Anterior cingulate cortex (tissue), 58 donors: ENCODE measurements at regions not wholly inside any gene's neighbourhood (a gene's known extent, or its start where the extent isn't known, plus 50 kb on each side); places are given as distances from the start of the nearest gene placed in this dataset.
"Not testable (repeated sequence)": the region's sequence is repeated elsewhere in the genome, so short reads cannot be mapped to it uniquely, and the experiment has no call there.

Source experiments
- DNase-seq, 58 donors: peaks; one replicate each; lab custom pipeline; 2025; lab: John Stamatoyannopoulos, UW

DNA sequence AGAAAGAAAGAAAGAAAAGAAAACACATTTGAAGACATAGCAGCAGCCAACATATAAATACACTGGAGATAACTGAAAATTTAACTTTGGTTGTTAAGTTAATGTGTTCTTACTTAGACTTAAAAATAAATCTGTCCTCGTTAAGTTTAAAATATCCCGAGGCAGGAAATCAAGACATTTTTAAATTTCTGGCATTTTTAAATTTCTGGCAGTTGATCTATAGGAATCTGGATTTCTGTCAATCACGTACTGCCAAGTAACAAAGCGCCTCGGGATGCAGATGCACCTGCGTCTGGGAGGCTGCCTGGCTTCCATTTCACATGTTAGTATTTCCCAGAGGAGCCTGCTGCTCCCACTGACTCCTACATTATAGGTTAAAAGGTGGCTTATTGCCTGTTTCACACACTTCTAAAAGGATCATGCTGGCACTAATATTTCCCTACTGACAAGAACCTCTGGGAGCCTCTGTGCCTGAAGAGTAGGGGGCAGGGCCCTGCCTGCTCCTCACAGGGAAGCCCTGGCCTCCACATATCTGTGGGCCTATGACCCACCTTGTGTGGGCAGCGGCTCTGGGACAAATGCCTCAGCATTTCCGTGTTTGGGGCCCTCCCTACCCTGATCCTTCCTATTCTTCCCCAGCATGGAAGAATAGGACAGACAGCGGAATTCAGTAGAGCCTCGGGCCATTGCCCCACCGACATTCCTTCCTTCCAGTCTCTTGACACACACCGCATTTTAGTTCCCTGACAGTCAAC lies 62.8 kb upstream of the ATP12A start:
- DNase-seq = peak in 1 of 58 donors; percentile 0

DNA sequence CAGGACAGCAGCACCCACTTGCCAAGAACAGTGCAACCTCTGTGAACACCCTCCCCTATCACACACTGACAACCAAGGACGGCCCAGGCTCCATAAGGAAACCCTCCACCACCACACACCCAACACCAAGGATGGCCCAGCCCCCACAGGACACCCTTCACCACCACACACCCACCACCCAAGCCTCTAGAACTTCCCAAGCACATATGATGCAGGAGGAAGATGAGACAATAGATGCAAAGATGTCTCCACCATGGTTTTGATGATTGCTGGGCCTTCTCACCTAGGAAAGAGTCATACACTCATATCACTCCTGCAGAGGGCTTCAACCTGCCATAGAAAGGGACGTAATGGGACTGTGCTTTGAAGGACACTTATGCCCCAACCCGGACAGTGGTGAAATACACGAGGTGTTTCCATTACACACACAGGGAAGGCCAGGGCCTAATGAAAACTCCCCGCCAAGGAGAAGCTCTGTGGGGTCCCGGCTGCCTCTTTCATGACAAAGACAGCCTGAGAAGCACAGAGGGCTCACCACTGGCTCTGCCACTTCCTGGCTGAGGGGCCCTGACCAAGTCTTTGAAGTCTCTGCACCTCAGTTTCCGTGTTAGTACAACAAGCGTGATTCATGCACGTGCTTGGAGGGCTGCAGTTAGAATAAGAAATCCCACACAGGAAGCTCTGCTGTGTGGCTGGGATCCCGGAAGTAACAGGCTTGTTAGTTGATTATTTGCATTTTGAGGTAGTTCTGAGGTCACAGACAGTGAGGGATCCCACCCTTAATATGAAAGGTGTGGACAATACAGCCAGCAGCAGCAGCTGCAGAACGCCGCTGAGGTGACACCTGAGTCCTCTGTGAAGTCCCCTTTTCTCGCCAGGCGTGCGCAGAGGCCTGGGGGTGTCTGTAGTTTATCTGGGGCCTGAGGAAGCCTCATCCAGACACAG lies 61.9 kb upstream of the ATP12A start:
- no peak for DNase-seq

DNA sequence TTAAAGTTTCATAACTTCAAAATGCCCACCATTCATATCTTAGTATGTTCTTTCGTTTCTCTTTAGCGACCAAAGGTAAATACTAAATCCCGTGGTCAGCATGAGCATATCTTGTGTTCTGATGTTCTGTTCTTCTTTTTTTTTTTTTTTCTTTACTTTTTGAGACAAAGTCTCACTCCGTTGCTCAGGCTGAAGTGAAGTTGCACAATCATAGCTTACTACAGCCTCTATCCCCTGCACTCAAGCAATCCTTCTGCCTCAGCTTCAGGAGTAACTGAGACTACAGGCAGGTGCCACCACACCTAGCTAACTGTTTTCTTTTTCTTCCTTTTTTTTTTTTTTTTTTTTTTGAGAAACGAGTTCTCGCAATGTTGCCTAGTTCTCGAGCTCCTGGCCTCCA lies 60.9 kb upstream of the ATP12A start:
- DNase-seq = no peak

DNA sequence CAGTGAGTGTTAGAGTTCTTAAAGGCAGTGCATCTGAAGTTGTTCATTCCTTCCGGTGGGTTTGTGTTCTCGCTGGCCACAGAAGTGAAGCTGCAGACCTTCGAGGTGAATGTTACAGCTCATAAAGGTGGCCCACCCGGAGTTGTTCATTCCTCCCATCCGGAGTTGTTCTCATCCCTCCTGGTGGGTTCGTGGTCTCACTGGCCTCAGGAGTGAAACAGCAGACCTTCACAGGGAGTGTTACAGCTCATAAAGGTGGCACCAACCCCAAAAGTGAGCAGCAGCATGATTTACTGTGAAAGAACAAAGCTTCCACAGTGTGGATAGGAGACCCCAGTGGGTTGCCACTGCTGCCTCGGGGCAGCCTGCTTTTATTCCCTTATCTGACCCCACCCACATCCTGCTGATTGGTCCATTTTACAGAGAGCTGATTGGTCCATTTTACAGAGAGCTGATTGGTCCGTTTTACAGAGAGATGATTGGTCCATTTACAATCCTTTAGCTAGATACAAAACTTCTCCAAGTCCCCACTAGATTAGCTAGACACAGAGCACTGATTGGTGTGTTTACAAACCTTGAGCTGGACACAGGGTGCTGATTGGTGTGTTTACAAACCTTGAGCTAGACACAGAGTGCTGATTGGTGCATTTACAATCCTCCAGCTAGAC lies 57.6 kb upstream of the ATP12A start:
- DNase-seq = not testable (repeated sequence)

DNA sequence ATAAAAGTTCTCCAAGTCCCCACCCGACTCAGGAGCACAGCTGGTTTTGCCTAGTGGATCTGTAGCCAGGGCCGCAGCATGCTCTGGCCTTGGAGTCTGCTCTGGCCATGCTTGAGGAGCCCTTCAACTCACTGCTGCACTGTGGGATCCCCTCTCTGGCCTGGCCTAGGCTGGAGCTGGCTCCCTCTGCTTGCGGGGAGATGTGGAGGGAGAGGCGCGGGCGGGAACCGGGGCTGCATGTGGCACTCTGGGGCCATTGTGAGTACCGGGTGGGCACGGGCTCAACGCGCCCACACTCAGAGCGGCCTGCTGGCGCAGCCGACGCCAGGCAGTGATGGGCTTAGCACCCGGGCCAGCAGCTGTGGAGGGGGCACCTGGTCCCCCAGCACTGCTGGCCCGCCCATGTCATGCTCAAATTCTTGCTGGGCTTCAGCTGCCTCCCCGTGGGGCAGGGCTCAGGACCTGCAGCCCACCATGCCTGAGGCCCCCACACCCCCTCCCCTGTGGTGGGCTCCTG lies 57.0 kb upstream of the ATP12A start:
- no peak for DNase-seq

DNA sequence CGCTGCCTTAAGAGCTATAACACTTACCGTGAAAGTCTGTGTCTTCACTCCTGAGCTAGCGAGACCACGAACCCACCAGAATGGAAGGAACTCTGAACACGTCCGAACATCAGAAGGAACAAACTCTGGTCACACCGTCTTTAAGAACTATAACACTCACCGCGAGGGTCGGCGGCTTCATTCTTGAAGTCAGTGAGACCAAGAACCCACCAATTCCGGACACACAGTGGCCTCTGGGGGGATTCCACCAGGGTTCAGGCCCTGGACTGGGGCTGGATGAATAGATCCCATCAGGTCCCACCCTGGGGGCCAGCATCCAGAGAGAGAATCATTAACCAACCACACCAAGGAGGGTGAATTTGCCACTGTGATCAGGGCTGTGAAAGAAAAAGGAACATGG lies 55.8 kb upstream of the ATP12A start:
- DNase-seq = no peak

DNA sequence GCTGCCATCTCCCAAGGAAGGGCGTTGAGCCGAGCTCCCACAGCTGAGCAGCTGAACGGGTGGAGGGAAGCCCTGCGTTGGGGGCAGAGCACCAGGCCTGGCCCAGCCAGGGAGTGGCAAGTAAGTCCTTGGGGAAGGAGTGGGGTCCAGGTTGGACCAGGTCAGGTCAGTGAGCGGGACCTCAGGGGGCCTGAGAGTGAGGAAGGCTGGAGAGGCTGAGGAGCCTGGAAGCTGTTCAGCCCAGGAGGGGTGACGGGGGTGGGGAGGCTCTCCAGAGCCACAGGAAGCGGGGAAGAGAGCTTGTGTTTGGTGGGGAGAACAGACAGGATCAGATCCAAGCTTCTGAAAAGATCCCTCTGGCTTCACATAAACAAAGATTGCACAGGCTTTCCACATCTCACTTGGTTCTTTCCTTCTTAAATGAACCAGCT lies 55.4 kb upstream of the ATP12A start:
- DNase-seq = peak in 1 of 58 donors; percentile 2

DNA sequence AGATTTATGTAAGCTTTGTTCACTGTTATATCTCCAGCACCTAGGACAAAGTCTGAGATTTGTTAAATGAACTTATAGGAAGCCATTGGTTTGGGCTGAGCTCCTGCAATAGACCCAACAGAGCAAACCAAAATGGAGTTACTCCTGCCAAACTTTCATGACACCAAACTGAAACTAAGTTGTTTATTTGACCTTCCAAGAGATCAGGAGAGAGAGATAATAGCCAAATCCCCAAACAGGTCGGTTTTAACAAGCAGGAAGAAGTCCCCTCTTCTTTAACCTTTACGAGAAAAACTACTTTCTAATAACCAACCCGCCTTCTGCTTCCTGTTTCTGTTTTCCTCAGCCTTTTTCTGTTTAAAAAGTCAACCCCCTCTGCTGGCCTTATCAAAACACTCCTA lies 54.9 kb upstream of the ATP12A start:
- DNase-seq = no peak

DNA sequence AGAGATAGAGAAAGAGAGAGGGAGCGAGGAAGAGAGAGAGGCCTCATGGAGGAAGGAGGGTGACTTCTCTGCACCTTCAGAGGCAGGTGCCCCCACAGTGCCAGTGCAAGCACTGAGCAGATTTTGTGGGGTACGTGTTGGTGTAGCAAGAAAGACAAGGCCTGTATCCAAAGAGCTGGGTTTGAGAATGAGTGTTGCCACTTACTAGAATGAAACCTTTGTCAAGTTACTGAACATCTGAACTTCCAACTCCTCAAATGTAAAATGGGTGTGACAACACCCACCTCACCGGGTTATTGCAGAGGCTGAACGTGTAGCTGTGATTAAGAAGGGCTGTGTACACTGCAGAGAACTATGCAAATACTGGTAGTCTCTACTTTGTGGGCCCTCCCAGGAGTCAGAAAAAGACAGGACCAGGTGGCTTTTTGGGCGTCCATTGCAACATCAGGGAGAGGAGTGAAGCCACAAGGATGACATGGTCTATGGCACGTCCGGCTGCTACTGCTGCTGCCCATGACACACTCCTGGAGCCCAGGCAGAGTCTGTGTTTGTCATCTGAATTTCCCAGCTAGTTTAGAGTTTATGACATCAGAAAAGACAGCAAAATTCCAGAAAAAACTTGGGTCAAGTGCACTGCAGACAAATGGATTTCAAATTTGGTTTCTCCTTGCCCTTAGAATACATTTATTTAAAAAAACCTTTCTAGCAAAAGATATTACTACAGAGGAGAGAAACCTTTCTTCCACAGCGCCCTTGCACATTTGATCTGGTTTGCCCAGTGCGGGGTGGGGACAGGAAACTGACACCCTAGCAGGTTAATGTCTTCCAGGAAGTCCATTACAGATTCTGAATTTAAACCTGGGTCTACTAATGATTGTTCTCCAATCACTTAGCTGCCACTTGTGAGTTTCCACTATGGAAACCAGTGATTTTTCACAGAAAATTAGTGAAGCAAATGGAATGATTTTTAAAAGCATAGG lies 54.0 kb upstream of the ATP12A start:
- no peak for DNase-seq

DNA sequence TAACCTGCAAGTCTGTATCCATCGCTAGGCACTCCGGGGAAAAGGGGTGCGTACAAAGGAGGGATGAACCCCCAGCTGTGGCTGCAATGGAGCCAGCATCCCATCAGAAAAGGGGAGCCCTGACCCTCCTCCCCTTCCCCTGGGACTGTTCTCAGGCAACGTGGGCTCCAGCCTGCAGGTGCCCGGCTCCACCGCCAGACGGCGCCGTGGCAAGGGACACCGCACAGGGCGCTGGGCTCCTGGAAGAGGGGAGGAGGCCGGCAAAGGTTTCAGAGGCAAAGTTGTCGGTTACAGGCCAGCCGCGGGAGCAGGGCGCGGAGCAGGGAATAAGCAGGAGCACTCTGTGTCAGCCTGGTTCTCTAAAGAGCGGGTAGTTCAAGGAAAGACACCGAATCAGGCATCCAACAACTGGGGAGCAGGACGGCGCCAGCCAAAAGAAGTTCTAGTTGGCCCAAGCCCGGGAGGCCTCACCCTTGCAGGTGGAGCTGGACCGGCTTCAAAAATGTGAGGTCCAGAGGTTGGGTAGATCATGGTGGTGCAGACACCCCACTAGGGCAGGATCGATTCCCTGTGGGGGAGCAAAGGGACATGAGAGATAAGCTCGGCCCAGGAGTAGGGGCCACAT lies 53.0 kb upstream of the ATP12A start:
- DNase-seq = peak in 3 of 58 donors; percentile 3 to 10 (median 4)

DNA sequence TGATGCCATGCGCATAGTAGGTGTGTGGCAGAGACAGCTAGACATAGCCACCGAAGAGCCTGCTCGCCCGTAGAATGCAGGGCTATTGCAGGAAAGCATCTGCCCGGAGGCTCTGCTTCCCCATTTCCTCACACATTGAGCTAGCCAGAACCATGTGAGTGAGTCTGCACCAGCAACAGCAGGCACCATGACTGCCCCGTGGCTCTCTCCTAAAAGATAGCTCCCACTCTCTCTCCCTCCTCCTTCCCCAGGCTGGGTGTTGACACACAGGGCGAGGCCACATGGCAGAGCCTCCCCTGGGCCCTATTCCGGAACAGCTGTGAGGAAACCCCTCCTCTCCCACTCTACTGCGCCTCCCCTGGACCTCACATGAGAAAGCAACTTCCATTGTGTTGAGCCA lies 52.3 kb upstream of the ATP12A start:
- DNase-seq = no peak

DNA sequence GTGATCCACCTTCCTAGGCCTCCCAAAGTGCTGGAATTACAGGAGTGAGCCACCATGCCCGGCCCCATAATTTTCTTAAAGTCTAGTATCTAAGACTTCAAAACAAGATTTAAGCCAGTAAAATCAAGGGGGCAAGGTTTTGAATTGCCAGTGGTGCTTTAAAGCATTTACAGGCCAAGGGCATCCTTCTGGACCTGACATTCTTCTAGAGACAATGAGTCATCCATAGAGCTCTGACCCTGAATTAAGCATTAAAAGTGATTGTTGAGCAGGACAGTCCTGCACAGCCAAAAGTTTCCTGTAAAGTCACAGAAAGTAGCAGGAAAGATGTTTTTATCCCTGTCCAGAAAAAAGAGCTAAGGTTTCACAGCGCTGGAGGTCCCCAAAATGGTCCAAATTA lies 50.9 kb upstream of the ATP12A start:
- DNase-seq = no peak

DNA sequence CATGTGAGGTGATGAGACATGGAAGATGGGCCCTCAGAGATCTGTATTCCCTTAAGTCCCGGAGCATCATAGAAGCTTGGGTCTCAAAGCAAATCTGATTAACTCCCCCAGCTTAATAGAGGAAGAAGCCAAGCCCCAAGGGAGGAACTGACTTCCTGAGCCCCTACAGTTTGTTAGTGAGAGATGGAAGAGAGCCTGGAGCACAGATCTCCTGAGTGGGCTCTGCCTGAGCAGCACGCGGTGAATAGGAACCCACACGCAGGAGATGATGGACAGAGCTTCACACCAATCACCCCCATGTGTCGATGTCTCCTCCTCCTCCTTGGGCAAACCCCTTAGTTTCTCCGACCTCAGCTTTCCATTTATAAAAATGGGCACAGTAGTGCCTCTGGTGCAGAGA lies 50.1 kb upstream of the ATP12A start:
- no peak for DNase-seq
